22Rv1 (cell line): ENCODE measurements at regions not wholly inside any gene's neighbourhood (a gene's known extent, or its start where the extent isn't known, plus 50 kb on each side); places are given as distances from the start of the nearest gene placed in this dataset.

Source experiments
- CTCF ChIP-seq: fragments of 450-650 bp; IDR thresholded peaks from 2 replicates; pipeline ENCODE4 v1.5.1; 2017; ENCODE audit warnings: mild to moderate bottlenecking
- ZFX ChIP-seq: fragments of 450-650 bp; IDR thresholded peaks from 2 replicates; pipeline ENCODE4 v1.6.1; 2017; ENCODE audit warnings: antibody characterized with exemption, borderline replicate concordance

- TF ChIP-seq CTCF (no peak), ZFX (no peak)
Measured at GRCh38 chr7:96624954-96625353, 84.7 kb downstream of the SEM1 start.
